ENCODE measurements at regions not wholly inside any gene's neighbourhood (a gene's known extent, or its start where the extent isn't known, plus 50 kb on each side); places are given as distances from the start of the nearest gene placed in this dataset.

GRCh38 chr7:17056491-17057142 lies 174.8 kb upstream of the AGR3 start:
- no peaks in the 10 kb centered on the region for H4K20me1 ChIP-seq (ENCODE audit: insufficient read depth, low read length)
- ChIA-PET CTCF (ENCODE audit: low intra/inter-chr PET ratio, low total read pairs) (no interaction called here), POLR2A (interaction anchor here (0.9 kb wide), 1 partner anchor 75 kb away, joined by 3 read pairs; no protein-coding TSS in a partner anchor)
- 84% methylated on average over 7 of the region's 7 CpGs for WGBS (ENCODE audit: low lambda C conversion rate)
- no peaks in the 10 kb centered on the region for H3K9me3 ChIP-seq (ENCODE audit: low read length)
- no peak overlapping the region for H3K4me2 ChIP-seq (ENCODE audit: low read depth, low read length)
- no peak for ATAC-seq
- H3K4me1 ChIP-seq (ENCODE audit: insufficient read depth, low read length), result 0 out of 2 replicates have a peak, but pooled peaks cover 5% of the 10 kb centered on the region
- no peak overlapping the region for H3K9ac ChIP-seq (ENCODE audit: insufficient read depth, low read depth, low read length)
- TF ChIP-seq ZFP1 (CRISPR knock-in tag; IDR thresholded peaks at IDR 0.05) (no peak), SMYD3 (CRISPR knock-in tag; IDR thresholded peaks at IDR 0.05) (no peak), ARNT2 (CRISPR knock-in tag; IDR thresholded peaks at IDR 0.05; ENCODE audit: low read depth) (no peak), CREB1 (IDR thresholded peaks at IDR 0.05) (no peak), CREB1 (CRISPR knock-in tag; IDR thresholded peaks at IDR 0.05) (no peak), ZMYM3 (CRISPR knock-in tag; IDR thresholded peaks at IDR 0.05) (no peak), ZFP36 (IDR thresholded peaks at IDR 0.05; ENCODE audit: borderline replicate concordance, low read depth, low read length, partially characterized antibody) (no peak), GFI1 (CRISPR knock-in tag; IDR thresholded peaks at IDR 0.05; ENCODE audit: borderline replicate concordance) (no peak)
- no peaks in the 10 kb centered on the region for H3K36me3 ChIP-seq (replicated peaks in 1 of 2; ENCODE audit: control insufficient read depth in 1 of 2, insufficient read depth in 2 of 2, low read length in 2 of 2)
- no peaks in the 10 kb centered on the region for H3K27me3 ChIP-seq (ENCODE audit: control insufficient read depth in 1 of 2, insufficient read depth in 2 of 2, low read length in 2 of 2)
- no peaks in the 10 kb centered on the region for H3K79me2 ChIP-seq (ENCODE audit: insufficient read depth, low read length)
- in situ Hi-C loops (cut with HindIII; ENCODE audit: extremely low pct_ligation_motif_present, low pct_unique_long_range_greater_than_20kb) (no loop called here), intact Hi-C loops (cut with micrococcal nuclease; ENCODE audit: unreplicated experiment) (no loop called here)
- BruUV-seq (replicated peaks), result no TSS peak
- H2AFZ ChIP-seq (ENCODE audit: low read length), result no peak overlapping the region
- no peak for DNase-seq (ENCODE audit: low spot score)
- no peak overlapping the region for H3K4me3 ChIP-seq (replicated peaks in 1 of 3; ENCODE audit: insufficient read depth in 1 of 3, low read depth in 2 of 3, low read length in 3 of 3)
- H3K27ac ChIP-seq (ENCODE audit: extremely low read length, insufficient read depth, low read length), result no peak overlapping the region
- FAIRE-seq, result no peak

- H3K4me2 ChIP-seq (ENCODE audit: low read depth, low read length), result no peak overlapping the region
- intact Hi-C loops (cut with micrococcal nuclease; ENCODE audit: unreplicated experiment) (no loop called here), in situ Hi-C loops (cut with HindIII; ENCODE audit: extremely low pct_ligation_motif_present, low pct_unique_long_range_greater_than_20kb) (no loop called here)
- ChIA-PET CTCF (ENCODE audit: low intra/inter-chr PET ratio, low total read pairs) (no interaction called here), POLR2A (interaction anchor here (0.9 kb wide), 1 partner anchor 75 kb away, joined by 3 read pairs; no protein-coding TSS in a partner anchor)
- no peak overlapping the region for H3K4me3 ChIP-seq (replicated peaks in 1 of 3; ENCODE audit: insufficient read depth in 1 of 3, low read depth in 2 of 3, low read length in 3 of 3)
- 92% methylated on average over 1 of the region's 1 CpG for WGBS (ENCODE audit: low lambda C conversion rate)
- no peak for ATAC-seq
- H3K27ac ChIP-seq (ENCODE audit: extremely low read length, insufficient read depth, low read length), result no peak overlapping the region
- no peak for DNase-seq (ENCODE audit: low spot score)
- no peaks in the 10 kb centered on the region for H3K79me2 ChIP-seq (ENCODE audit: insufficient read depth, low read length)
- H3K9me3 ChIP-seq (ENCODE audit: low read length), result no peaks in the 10 kb centered on the region
- no TSS peak for BruUV-seq (replicated peaks)
- H3K27me3 ChIP-seq (ENCODE audit: control insufficient read depth in 1 of 2, insufficient read depth in 2 of 2, low read length in 2 of 2), result no peaks in the 10 kb centered on the region
- H3K4me1 ChIP-seq (ENCODE audit: insufficient read depth, low read length), result 0 out of 2 replicates have a peak, but pooled peaks cover 5% of the 10 kb centered on the region
- H3K9ac ChIP-seq (ENCODE audit: insufficient read depth, low read depth, low read length), result no peak overlapping the region
- no peaks in the 10 kb centered on the region for H3K36me3 ChIP-seq (replicated peaks in 1 of 2; ENCODE audit: control insufficient read depth in 1 of 2, insufficient read depth in 2 of 2, low read length in 2 of 2)
- no peak for FAIRE-seq
- TF ChIP-seq EZH2 (conservative IDR thresholded peaks at IDR 0.05; ENCODE audit: low read depth, low read length), result no peak
- H2AFZ ChIP-seq (ENCODE audit: low read length), result no peak overlapping the region
- H4K20me1 ChIP-seq (ENCODE audit: insufficient read depth, low read length), result no peaks in the 10 kb centered on the region
Measured at GRCh38 chr7:17057143-17057509, 175.3 kb upstream of the AGR3 start.

Data from HepG2 (cell line).